OCI-LY3 (cell line): ENCODE measurements at regions not wholly inside any gene's neighbourhood (a gene's known extent, or its start where the extent isn't known, plus 50 kb on each side); places are given as distances from the start of the nearest gene placed in this dataset.

Experiments
- H2AFZ ChIP-seq: fragments of 200-600, 300-600 bp; shearing (Covaris generic); 2 replicates; pipeline ENCODE4 v1.6.0; 2014; ENCODE audit warnings: antibody characterized with exemption, low read depth, low read length
- H3K27ac ChIP-seq: fragments of 200-600, 300-600 bp; sonication (generic); 2 replicates; pipeline ENCODE4 v1.5.1; 2014; ENCODE audit warnings: mild to moderate bottlenecking, low read length, moderate library complexity, mixed read lengths
- H3K27me3 ChIP-seq: fragments of 200-600, 300-600 bp; sonication (generic); 2 replicates; pipeline ENCODE4 v1.6.1; 2014; ENCODE audit warnings: low read depth, low read length, mixed read lengths
- H3K36me3 ChIP-seq: fragments of 200-600, 300-600 bp; sonication (generic); replicated peaks from 2 replicates; pipeline ENCODE3; 2014; ENCODE audit warnings: low read depth, low read length, mixed read lengths
- H3K4me1 ChIP-seq: fragments of 300-600, 200-600 bp; sonication (generic); 2 replicates; pipeline ENCODE4 v1.6.1; 2014; ENCODE audit warnings: low read length, mixed read lengths
- H3K4me2 ChIP-seq: fragments of 200-600, 300-600 bp; sonication (generic); 2 replicates; pipeline ENCODE4 v1.6.1; 2014; ENCODE audit warnings: low read length, mixed read lengths
- H3K4me3 ChIP-seq: fragments of 300-600, 200-600 bp; sonication (generic); 2 replicates; pipeline ENCODE4 v1.5.1; 2014; ENCODE audit warnings: antibody characterized with exemption, mild to moderate bottlenecking, low read length, moderate library complexity
- H3K79me2 ChIP-seq: fragments of 300-600, 200-600 bp; shearing (Covaris generic); 2 replicates; pipeline ENCODE4 v1.6.1; 2014; ENCODE audit warnings: mild to moderate bottlenecking, low read length, mixed read lengths
- H3K9ac ChIP-seq: fragments of 300-600, 200-600 bp; shearing (Covaris generic); 2 replicates; pipeline ENCODE4 v1.6.0; 2014; ENCODE audit warnings: mild to moderate bottlenecking, low read length, moderate library complexity
- H3K9me3 ChIP-seq: fragments of 200-600, 300-600 bp; shearing (Covaris generic); 2 replicates; pipeline ENCODE4 v1.6.1; 2014; ENCODE audit warnings: low read length, mixed read lengths; ENCODE audit not compliant: insufficient read depth
- H4K20me1 ChIP-seq: fragments of 200-600, 300-600 bp; sonication (generic); 2 replicates; pipeline ENCODE4 v1.6.1; 2016; ENCODE audit warnings: low read length, mixed read lengths; ENCODE audit not compliant: insufficient read depth
- CTCF ChIP-seq: fragments of 200-600, 300-600 bp; sonication (generic); IDR thresholded peaks from 2 replicates; pipeline ENCODE4 v1.5.1; 2014; ENCODE audit warnings: antibody characterized with exemption, low read length, low read depth
- EZH2phosphoT487 ChIP-seq: fragments of 200-600 bp; shearing (Covaris generic); IDR thresholded peaks from 2 replicates; pipeline ENCODE4 v1.6.1; 2018; ENCODE audit warnings: antibody characterized with exemption, mixed run types, low read depth

GRCh38 chr2:236849940-236850339, 235.7 kb upstream of the COPS8 start:
- H3K27me3 ChIP-seq, result no peaks in the 10 kb centered on the region
- no peaks in the 10 kb centered on the region for H3K36me3 ChIP-seq
- H3K27ac ChIP-seq, result no peak overlapping the region
- H3K4me3 ChIP-seq, result no peak overlapping the region
- no peaks in the 10 kb centered on the region for H3K4me1 ChIP-seq
- TF ChIP-seq EZH2phosphoT487, result no peak
- H3K9ac ChIP-seq, result no peak overlapping the region
- H3K79me2 ChIP-seq, result no peaks in the 10 kb centered on the region
- no peaks in the 10 kb centered on the region for H4K20me1 ChIP-seq
- no peaks in the 10 kb centered on the region for H3K9me3 ChIP-seq
- no peak overlapping the region for H2AFZ ChIP-seq
- H3K4me2 ChIP-seq, result no peak overlapping the region

GRCh38 chr2:236851187-236851586, 234.5 kb upstream of the COPS8 start:
- Histone ChIP-seq H3K9ac (no peak overlapping the region), H3K36me3 (no peaks in the 10 kb centered on the region), H3K9me3 (no peaks in the 10 kb centered on the region), H3K4me2 (no peak overlapping the region), H3K4me3 (no peak overlapping the region), H3K79me2 (no peaks in the 10 kb centered on the region), H2AFZ (no peak overlapping the region), H4K20me1 (no peaks in the 10 kb centered on the region), H3K27ac (no peak overlapping the region), H3K4me1 (no peaks in the 10 kb centered on the region), H3K27me3 (no peaks in the 10 kb centered on the region)
- TF ChIP-seq CTCF, result no peak
- TF ChIP-seq EZH2phosphoT487, result no peak

GRCh38 chr2:236852100-236852976, 233.4 kb upstream of the COPS8 start:
- H3K4me1 ChIP-seq, result no peaks in the 10 kb centered on the region
- TF ChIP-seq EZH2phosphoT487, result no peak
- TF ChIP-seq CTCF, result no peak
- no peak overlapping the region for H2AFZ ChIP-seq
- H4K20me1 ChIP-seq, result no peaks in the 10 kb centered on the region
- H3K79me2 ChIP-seq, result no peaks in the 10 kb centered on the region
- H3K36me3 ChIP-seq, result no peaks in the 10 kb centered on the region
- H3K27me3 ChIP-seq, result no peaks in the 10 kb centered on the region
- no peak overlapping the region for H3K4me3 ChIP-seq
- H3K9ac ChIP-seq, result no peak overlapping the region
- no peak overlapping the region for H3K27ac ChIP-seq
- no peaks in the 10 kb centered on the region for H3K9me3 ChIP-seq
- no peak overlapping the region for H3K4me2 ChIP-seq

DNA sequence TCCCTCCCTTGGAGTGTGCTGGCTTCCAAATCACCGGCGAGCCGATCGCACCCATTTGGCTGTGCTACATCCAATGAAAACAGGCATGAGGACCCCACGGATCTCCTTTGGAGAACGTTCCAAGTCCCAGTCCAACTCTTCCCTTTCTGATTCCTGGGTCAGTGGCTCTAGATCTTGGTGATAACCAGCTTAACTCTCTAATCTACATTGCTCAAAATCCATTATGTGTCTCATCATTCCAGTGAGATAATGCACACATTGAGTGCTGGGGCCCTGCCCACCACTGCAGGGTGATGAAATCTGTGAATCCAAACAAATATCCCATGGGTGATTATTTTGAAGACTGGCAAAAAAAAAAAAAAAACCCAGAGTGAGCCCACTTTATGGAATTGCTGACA, 232.7 kb upstream of the COPS8 start:
- no peaks in the 10 kb centered on the region for H4K20me1 ChIP-seq
- no peak for TF ChIP-seq EZH2phosphoT487
- TF ChIP-seq CTCF, result no peak
- H3K4me2 ChIP-seq, result no peak overlapping the region
- no peak overlapping the region for H2AFZ ChIP-seq
- H3K27me3 ChIP-seq, result no peaks in the 10 kb centered on the region
- no peaks in the 10 kb centered on the region for H3K36me3 ChIP-seq
- no peaks in the 10 kb centered on the region for H3K9me3 ChIP-seq
- no peak overlapping the region for H3K9ac ChIP-seq
- H3K4me3 ChIP-seq, result no peak overlapping the region
- H3K79me2 ChIP-seq, result no peaks in the 10 kb centered on the region
- H3K4me1 ChIP-seq, result no peaks in the 10 kb centered on the region
- H3K27ac ChIP-seq, result no peak overlapping the region
